MG63 (cell line): ENCODE measurements at regions not wholly inside any gene's neighbourhood (a gene's known extent, or its start where the extent isn't known, plus 50 kb on each side); places are given as distances from the start of the nearest gene placed in this dataset.
"Not testable (repeated sequence)": the region's sequence is repeated elsewhere in the genome, so short reads cannot be mapped to it uniquely, and the experiment has no call there.

Experiments
- DNase-seq: peaks from one replicate; pipeline ENCODE4 v3.0.0-alpha.2; 2020
- H3K27me3 ChIP-seq: fragments of 250-450 bp; sonication (Bioruptor Pico); 2 replicates; pipeline ENCODE4 v1.5.1; 2020; ENCODE audit warnings: mild to moderate bottlenecking, moderate library complexity
- H3K36me3 ChIP-seq: fragments of 250-450 bp; sonication (Bioruptor Pico); 2 replicates; pipeline ENCODE4 v1.5.1; 2020; ENCODE audit warnings: mild to moderate bottlenecking, moderate library complexity
- H3K4me3 ChIP-seq: fragments of 250-450 bp; sonication (Bioruptor Pico); 2 replicates; pipeline ENCODE4 v1.5.1; 2020; ENCODE audit warnings: mild to moderate bottlenecking, moderate library complexity
- H3K9me3 ChIP-seq: fragments of 250-450 bp; sonication (Bioruptor Pico); 2 replicates; pipeline ENCODE4 v1.5.1; 2020; ENCODE audit warnings: mild to moderate bottlenecking, moderate library complexity

DNA sequence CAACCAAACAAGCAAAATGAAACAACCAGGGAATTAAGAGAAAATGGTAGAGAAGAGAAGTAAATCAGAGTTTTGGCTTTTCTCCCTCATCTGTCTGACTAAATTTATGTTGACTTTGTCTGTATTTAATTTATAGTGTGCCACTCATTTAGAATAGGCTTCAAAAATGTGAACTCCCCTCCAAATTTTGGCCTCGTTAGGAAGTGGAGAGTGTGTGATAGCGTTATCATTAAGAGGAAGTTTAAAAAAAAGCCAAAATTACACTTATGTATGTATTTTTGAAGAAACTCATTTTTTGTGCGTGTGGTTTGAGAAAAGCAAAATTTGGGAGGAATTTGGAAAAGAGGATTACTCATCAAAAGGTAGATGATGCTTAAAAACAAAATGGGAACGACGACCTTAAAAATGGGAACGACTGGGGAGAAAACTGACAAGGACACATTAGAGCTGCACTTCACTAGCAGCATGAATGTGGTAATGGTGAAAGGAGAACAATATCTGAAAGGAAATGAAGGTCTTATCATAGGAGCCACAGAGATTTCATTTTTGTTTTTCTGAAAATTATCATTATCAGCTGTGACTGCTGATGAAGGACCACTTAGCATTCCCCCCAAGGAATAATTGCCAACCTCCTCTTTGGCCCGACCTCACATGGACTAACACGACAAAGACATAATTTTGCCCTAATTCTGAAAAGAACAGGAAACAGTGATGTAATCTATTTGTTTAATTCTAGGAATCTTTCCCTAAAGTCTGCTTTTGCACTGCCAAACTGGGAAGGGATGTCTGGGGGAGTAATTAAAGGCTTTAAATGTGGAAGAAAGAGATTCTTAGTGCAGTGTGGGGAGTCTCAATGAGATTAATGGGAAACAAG lies 163.2 kb upstream of the P2RY1 start:
- Histone ChIP-seq H3K27me3 (no peaks in the 10 kb centered on the region), H3K9me3 (no peaks in the 10 kb centered on the region), H3K36me3 (no peaks in the 10 kb centered on the region), H3K4me3 (no peak overlapping the region)
- no peak for DNase-seq

GRCh38 chr3:152672320-152672649 lies 162.6 kb upstream of the P2RY1 start:
- no peaks in the 10 kb centered on the region for H3K9me3 ChIP-seq
- H3K36me3 ChIP-seq: no peaks in the 10 kb centered on the region
- no peak for DNase-seq
- no peak overlapping the region for H3K4me3 ChIP-seq
- H3K27me3 ChIP-seq: peaks cover 5% of the 10 kb centered on the region; the same call in 1 of the 2 replicates

- H3K36me3 ChIP-seq: no peaks in the 10 kb centered on the region
- H3K4me3 ChIP-seq: no peak overlapping the region
- no peak for DNase-seq
- peaks cover 18% of the 10 kb centered on the region for H3K27me3 ChIP-seq
- H3K9me3 ChIP-seq: no peaks in the 10 kb centered on the region
Measured at GRCh38 chr3:152676810-152677379, 158.0 kb upstream of the P2RY1 start.

- no peak overlapping the region for H3K4me3 ChIP-seq
- peaks cover 18% of the 10 kb centered on the region for H3K27me3 ChIP-seq
- no peak for DNase-seq
- H3K36me3 ChIP-seq: no peaks in the 10 kb centered on the region
- H3K9me3 ChIP-seq: no peaks in the 10 kb centered on the region
Measured at GRCh38 chr3:152677491-152677890, 157.4 kb upstream of the P2RY1 start.

GRCh38 chr3:152682477-152682876 lies 152.5 kb upstream of the P2RY1 start:
- Histone ChIP-seq H3K4me3 (no peak overlapping the region), H3K36me3 (no peaks in the 10 kb centered on the region), H3K9me3 (no peaks in the 10 kb centered on the region), H3K27me3 (peaks cover 11% of the 10 kb centered on the region; the same call in 1 of the 2 replicates)
- no peak for DNase-seq

DNA sequence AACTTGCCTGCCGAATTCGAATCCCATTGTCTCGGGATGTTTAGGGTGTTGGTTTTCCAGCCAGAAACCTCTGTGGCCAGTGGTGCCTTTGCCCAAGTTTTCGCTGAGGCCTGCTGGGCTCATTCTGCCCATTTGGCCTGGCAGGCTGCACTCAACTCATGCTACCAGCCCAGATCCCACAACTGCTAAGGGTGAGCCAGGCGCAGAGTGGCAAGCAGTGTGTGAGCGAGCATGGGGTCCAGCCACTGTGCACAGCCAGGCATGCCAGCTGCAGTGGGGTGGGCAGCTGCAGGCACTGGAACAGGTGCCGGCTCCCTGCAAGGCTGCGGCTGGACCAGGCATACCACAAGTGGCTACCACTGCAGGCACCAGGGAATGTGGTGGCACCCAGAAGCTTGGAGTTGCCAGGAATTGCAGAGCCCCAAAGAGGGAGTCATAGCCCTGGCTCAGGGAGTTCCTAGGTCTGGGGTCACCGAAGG lies 151.4 kb upstream of the P2RY1 start:
- no peak for DNase-seq
- no peaks in the 10 kb centered on the region for H3K36me3 ChIP-seq
- H3K4me3 ChIP-seq: no peak overlapping the region

GRCh38 chr3:152684279-152684678 lies 150.7 kb upstream of the P2RY1 start:
- peaks cover 5% of the 10 kb centered on the region; the same call in 1 of the 2 replicates for H3K27me3 ChIP-seq
- no peak overlapping the region for H3K4me3 ChIP-seq
- no peaks in the 10 kb centered on the region for H3K36me3 ChIP-seq
- H3K9me3 ChIP-seq: no peaks in the 10 kb centered on the region
- no peak for DNase-seq

More for the DNA sequence above, 151.4 kb upstream of the P2RY1 start:
- peaks cover 5% of the 10 kb centered on the region; the same call in 1 of the 2 replicates for H3K27me3 ChIP-seq
- no peaks in the 10 kb centered on the region for H3K9me3 ChIP-seq

GRCh38 chr3:152688313-152688712 lies 146.6 kb upstream of the P2RY1 start:
- peak; percentile 4 for DNase-seq

DNA sequence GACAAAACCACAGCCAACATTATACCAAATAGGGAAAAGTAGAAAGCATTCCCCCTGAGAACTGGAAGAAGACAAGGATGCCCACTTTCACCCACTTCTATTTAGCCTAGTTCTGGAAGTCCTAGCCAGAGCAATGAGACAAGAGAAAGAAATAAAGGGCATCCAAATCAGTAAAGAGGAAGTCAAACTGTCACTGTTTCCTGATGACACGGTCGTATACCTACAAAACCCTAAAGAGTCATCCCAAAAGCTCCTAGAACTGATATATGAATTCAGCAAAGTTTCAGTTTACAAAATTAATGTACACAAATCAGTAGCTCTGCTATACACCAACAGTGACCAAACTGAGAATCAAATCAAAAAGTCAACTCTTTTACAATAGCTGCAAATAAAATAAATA lies 142.6 kb upstream of the P2RY1 start:
- not testable (repeated sequence) for H3K4me3 ChIP-seq, H3K27me3 ChIP-seq, H3K9me3 ChIP-seq, DNase-seq, H3K36me3 ChIP-seq

More at GRCh38 chr3:152688313-152688712, 146.6 kb upstream of the P2RY1 start:
- H3K9me3 ChIP-seq: no peaks in the 10 kb centered on the region
- H3K36me3 ChIP-seq: no peaks in the 10 kb centered on the region
- no peak overlapping the region for H3K4me3 ChIP-seq
- peaks cover 2% of the 10 kb centered on the region; the same call in 1 of the 2 replicates for H3K27me3 ChIP-seq

- not testable (repeated sequence) for H3K4me3 ChIP-seq, H3K36me3 ChIP-seq, H3K9me3 ChIP-seq, DNase-seq, H3K27me3 ChIP-seq
Measured at GRCh38 chr3:152693521-152694250, 141.2 kb upstream of the P2RY1 start.

GRCh38 chr3:152695840-152696239 lies 139.1 kb upstream of the P2RY1 start:
- no peaks in the 10 kb centered on the region for H3K27me3 ChIP-seq
- H3K9me3 ChIP-seq: no peaks in the 10 kb centered on the region
- no peak for DNase-seq
- no peak overlapping the region for H3K4me3 ChIP-seq
- no peaks in the 10 kb centered on the region for H3K36me3 ChIP-seq

DNA sequence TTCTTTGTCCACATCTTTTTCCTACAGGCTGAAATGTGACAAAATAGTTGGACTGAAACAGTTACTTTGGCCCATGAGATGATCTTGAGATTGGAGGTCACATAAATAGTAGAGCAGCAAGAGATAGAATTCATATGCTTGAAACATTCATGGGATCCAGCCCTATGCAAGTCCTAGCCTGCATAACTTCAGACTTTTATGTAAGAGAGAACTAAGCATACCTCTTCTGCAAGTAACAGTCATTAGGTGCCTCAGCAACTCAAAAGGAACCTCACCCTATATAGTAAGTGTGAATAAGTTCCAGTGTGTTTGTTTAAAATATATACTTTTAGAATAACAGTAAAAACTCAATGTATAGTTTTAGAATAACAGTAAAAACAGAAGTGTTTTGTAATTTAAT lies 138.0 kb upstream of the P2RY1 start:
- DNase-seq: no peak
- H3K27me3 ChIP-seq: no peaks in the 10 kb centered on the region
- H3K4me3 ChIP-seq: no peak overlapping the region
- no peaks in the 10 kb centered on the region for H3K36me3 ChIP-seq
- H3K9me3 ChIP-seq: no peaks in the 10 kb centered on the region

- Histone ChIP-seq H3K27me3 (no peaks in the 10 kb centered on the region), H3K4me3 (no peak overlapping the region), H3K9me3 (no peaks in the 10 kb centered on the region), H3K36me3 (no peaks in the 10 kb centered on the region)
- no peak for DNase-seq
Measured at GRCh38 chr3:152703245-152703890, 131.6 kb upstream of the P2RY1 start.

- DNase-seq: no peak
- H3K4me3 ChIP-seq: no peak overlapping the region
- H3K9me3 ChIP-seq: no peaks in the 10 kb centered on the region
- no peaks in the 10 kb centered on the region for H3K27me3 ChIP-seq
- no peaks in the 10 kb centered on the region for H3K36me3 ChIP-seq
Measured at GRCh38 chr3:152706991-152707713, 127.8 kb upstream of the P2RY1 start.

- DNase-seq: no peak
- H3K9me3 ChIP-seq: no peaks in the 10 kb centered on the region
- no peaks in the 10 kb centered on the region for H3K27me3 ChIP-seq
- H3K4me3 ChIP-seq: no peak overlapping the region
- H3K36me3 ChIP-seq: no peaks in the 10 kb centered on the region
Measured at GRCh38 chr3:152709659-152710058, 125.3 kb upstream of the P2RY1 start.

DNA sequence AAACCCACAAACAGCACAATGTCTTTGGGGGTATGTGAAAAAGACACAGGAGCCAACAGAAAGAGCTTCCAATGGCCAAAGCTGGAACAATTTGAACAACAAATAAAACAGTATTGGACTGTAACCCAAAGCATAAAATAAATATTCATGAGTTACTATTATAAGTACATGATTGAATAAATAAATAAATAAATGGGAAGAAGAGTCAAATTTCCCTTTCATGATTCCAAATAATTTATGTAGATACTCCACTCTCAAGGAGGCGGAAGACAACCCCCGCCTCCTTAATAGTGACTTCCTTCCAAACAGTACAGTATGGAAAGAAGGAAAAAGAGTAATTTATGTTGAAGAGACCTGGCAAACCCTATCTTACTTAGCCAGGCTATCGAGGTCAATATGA lies 124.4 kb upstream of the P2RY1 start:
- DNase-seq: no peak
- Histone ChIP-seq H3K27me3 (no peaks in the 10 kb centered on the region), H3K9me3 (no peaks in the 10 kb centered on the region), H3K36me3 (no peaks in the 10 kb centered on the region), H3K4me3 (no peak overlapping the region)
